ENCODE measurements at regions not wholly inside any gene's neighbourhood (a gene's known extent, or its start where the extent isn't known, plus 50 kb on each side); places are given as distances from the start of the nearest gene placed in this dataset.

DNA sequence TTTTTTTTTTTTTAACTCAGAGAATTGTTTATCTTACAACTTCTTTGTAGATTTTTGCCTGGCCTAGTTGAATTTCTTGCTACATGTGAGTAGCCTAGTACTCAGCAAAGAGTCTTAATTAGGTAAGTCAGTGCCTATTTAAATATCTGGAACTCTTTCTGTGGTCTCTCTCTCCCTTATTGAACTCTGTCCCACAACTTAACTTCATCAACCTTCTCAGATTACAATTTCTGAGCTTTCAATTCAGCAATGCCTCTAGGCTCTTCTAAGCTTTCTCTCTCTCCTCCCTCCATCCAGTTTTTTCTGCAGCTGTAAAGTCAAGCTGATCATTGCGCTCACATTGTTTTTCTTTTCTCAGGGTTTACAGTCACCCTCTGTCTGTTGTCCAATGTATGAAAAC, 517.6 kb upstream of the ROBO1 start:
- TF ChIP-seq, protein P1, sequence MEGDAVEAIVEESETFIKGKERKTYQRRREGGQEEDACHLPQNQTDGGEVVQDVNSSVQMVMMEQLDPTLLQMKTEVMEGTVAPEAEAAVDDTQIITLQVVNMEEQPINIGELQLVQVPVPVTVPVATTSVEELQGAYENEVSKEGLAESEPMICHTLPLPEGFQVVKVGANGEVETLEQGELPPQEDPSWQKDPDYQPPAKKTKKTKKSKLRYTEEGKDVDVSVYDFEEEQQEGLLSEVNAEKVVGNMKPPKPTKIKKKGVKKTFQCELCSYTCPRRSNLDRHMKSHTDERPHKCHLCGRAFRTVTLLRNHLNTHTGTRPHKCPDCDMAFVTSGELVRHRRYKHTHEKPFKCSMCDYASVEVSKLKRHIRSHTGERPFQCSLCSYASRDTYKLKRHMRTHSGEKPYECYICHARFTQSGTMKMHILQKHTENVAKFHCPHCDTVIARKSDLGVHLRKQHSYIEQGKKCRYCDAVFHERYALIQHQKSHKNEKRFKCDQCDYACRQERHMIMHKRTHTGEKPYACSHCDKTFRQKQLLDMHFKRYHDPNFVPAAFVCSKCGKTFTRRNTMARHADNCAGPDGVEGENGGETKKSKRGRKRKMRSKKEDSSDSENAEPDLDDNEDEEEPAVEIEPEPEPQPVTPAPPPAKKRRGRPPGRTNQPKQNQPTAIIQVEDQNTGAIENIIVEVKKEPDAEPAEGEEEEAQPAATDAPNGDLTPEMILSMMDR (IDR thresholded peaks at IDR 0.05; ENCODE audit: insufficient read depth, missing control alignments): no peak
- FAIRE-seq: no peak
- DNase-seq (ENCODE audit: insufficient read length, low spot score): no peak

DNA sequence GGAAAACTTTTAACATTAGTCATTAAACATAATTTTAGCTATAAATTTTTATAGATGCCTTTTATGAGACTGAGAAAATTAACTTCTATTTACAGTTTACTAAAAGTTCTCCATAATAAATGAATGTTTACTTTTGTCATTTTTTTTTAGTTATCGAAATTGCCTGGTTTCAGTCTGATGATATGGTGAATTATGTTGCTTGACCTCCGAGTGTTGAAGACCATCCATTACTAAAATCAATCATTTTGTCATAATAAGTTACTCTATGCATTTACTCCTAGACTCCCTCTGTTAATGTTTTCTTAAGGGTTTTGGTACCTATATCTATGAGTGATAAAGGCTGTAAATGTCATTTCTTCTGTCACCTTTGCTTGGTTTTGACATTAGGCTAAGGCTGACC, 516.0 kb upstream of the ROBO1 start:
- no peak for FAIRE-seq

DNA sequence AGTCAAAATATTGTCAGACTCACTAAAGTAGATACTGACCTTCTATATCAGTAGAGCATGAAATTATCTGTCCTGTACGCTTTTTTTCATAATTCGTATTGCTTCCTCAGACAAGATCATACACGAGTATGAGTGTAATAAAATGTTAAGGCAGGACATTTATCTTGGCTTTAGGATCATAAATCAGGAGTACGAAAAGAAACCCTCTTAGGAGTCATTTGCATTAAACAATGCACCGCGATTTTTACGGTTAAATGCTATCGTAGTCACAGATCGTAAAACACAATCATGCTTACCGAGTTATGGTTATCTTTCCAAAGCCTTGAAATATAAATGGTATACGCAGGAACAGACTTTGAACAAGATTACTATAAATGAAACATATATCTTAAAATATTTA, 510.3 kb upstream of the ROBO1 start:
- no peak for FAIRE-seq
- TF ChIP-seq, protein P1 (IDR thresholded peaks at IDR 0.05; ENCODE audit: insufficient read depth, missing control alignments): no peak
- no peak for DNase-seq (ENCODE audit: insufficient read length, low spot score)

More for the DNA sequence above, 516.0 kb upstream of the ROBO1 start:
- DNase-seq (ENCODE audit: insufficient read length, low spot score): no peak
- TF ChIP-seq, protein P1 (IDR thresholded peaks at IDR 0.05; ENCODE audit: insufficient read depth, missing control alignments): no peak

DNA sequence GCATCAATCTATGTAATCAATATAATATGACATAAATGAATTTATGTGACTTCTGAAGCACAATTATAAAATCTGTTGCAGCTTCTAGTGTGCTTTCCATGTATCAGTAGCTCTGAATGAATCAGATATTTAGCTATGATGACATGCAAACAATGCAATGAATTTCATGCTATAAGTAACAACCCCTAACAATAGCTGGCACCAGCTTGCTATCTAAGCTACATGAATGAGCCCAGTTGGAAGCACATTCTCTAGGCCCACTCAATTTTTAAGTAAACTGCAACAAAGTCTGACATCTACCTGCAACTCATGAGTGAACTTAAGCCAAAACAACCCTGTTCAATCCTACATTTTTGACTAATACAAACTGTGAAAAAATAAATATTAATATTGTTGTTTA, 507.3 kb upstream of the ROBO1 start:
- no peak for DNase-seq (ENCODE audit: insufficient read length, low spot score)
- TF ChIP-seq, protein P1 (IDR thresholded peaks at IDR 0.05; ENCODE audit: insufficient read depth, missing control alignments): no peak
- FAIRE-seq: no peak

DNA sequence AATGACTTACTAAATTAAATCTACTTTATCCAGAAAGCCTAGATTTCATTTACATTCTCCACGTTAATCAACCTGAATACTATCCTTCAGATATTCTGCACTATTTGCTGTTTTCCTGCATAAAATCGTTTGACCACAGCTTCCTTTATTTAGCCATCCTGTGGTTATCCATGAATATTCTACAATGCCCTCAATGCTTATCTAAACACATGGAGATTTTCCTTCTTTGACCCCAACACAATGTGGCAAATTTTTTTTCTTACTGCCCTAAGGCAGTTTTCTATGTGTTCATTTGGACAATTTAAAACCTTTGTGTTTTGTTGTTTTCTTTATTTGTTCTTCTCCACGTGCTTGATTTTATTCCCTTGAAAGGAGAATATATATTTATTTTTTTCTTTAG, 495.5 kb upstream of the ROBO1 start:
- TF ChIP-seq, protein P1 (IDR thresholded peaks at IDR 0.05; ENCODE audit: insufficient read depth, missing control alignments): no peak
- DNase-seq (ENCODE audit: insufficient read length, low spot score): no peak
- FAIRE-seq: no peak

DNA sequence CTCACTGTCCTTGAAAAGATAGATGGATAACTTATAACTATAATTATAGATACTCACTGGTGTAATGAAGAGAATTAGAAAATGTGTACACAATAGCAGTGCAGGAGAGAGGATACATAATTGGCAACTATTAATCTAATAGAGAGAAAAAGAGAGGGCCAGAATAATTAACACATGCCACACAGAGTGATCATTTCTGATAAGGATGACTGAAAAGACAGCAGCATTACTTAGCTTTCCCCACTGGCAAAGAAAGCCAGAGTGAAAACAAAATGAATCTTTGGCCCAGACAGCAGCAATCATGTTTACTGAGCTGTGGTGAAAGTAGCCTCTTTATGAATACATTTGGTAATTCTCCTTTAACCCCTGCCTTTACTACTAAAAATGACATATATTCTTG, 493.3 kb upstream of the ROBO1 start:
- DNase-seq (ENCODE audit: insufficient read length, low spot score) (no peak), FAIRE-seq (no peak)
- TF ChIP-seq, protein P1 (IDR thresholded peaks at IDR 0.05; ENCODE audit: insufficient read depth, missing control alignments): no peak

DNA sequence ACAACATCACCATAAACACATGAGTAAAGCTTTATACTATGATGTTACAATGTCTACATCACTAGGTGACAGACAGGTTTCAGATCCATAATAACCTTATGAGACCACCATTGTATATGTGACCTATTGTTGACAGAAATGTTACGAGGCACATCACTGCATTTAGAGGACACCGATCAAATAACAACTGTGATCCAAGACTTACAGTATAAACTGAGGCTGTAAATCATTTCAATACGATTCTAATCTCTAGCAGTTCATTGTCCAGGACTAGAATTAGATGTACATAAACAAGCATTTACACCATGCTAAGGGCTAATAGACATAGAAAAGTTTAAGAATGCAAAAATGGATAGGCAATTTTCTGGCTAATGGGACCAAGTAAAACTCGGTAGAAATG, 491.9 kb upstream of the ROBO1 start:
- TF ChIP-seq, protein P1 (IDR thresholded peaks at IDR 0.05; ENCODE audit: insufficient read depth, missing control alignments): no peak
- DNase-seq (ENCODE audit: insufficient read length, low spot score) (no peak), FAIRE-seq (peak; percentile 16)
